ENCODE measurements at regions not wholly inside any gene's neighbourhood (a gene's known extent, or its start where the extent isn't known, plus 50 kb on each side); places are given as distances from the start of the nearest gene placed in this dataset.

- H3K27ac Mint-ChIP-seq = peak overlapping the region; percentile 81
- peak; percentile 6 for ATAC-seq
- ChIA-PET CTCF (interaction anchor here (0.6 to 3.1 kb wide), 32 partner anchors 10 to 610 kb away, joined by 3 to 23 read pairs (median 4); no protein-coding TSS in a partner anchor), POLR2A (interaction anchor here (0.6 to 1.4 kb wide), 4 partner anchors 14 to 236 kb away, joined by 3 to 5 read pairs (median 4); no protein-coding TSS in a partner anchor)
- H3K4me3 Mint-ChIP-seq = peak overlapping the region; percentile 33
- no peaks in the 10 kb centered on the region for H3K27me3 Mint-ChIP-seq
- DNase-seq = no peak
- peaks cover 29% of the 10 kb centered on the region for H3K4me1 Mint-ChIP-seq
- no peaks in the 10 kb centered on the region for H3K9me3 Mint-ChIP-seq (ENCODE audit: low read depth)
- intact Hi-C loops (cut with DNase I, micrococcal nuclease) = loop anchor here (1.0 to 10.0 kb wide), 22 partner anchors 15 to 607 kb away; partner anchors contain the start of genes HSP90AA1 (in 1 of the 2), PPP2R5C (in 1 of the 2), WDR20 (in 1 of the 2) and ZNF839 (in 1 of the 2)
- H3K36me3 Mint-ChIP-seq (ENCODE audit: low read depth) = no peaks in the 10 kb centered on the region
These were observed 53.5 kb upstream of the PPP2R5C start for GRCh38 chr14:101707863-101708620.

GRCh38 chr14:101708853-101709532 lies 52.5 kb upstream of the PPP2R5C start:
- Mint-ChIP-seq H3K36me3 (ENCODE audit: low read depth) (no peaks in the 10 kb centered on the region), H3K27ac (no peak overlapping the region), H3K27me3 (no peaks in the 10 kb centered on the region), H3K4me3 (no peak overlapping the region), H3K4me1 (peaks cover 34% of the 10 kb centered on the region), H3K9me3 (ENCODE audit: low read depth) (no peaks in the 10 kb centered on the region)
- no peak for DNase-seq
- intact Hi-C loops (cut with DNase I, micrococcal nuclease) = loop anchor here (5.0 to 10.0 kb wide), 4 partner anchors 108 to 606 kb away; partner anchors contain the start of gene ZNF839 (in 1 of the 2)
- ChIA-PET POLR2A (no interaction called here), CTCF (interaction anchor here (0.6 to 2.4 kb wide), 2 partner anchors 13 to 729 kb away, joined by 3 to 8 read pairs; no protein-coding TSS in a partner anchor)
- no peak for ATAC-seq

GRCh38 chr14:101709533-101709881 lies 52.0 kb upstream of the PPP2R5C start:
- Mint-ChIP-seq H3K27me3 (no peaks in the 10 kb centered on the region), H3K27ac (no peak overlapping the region), H3K4me3 (no peak overlapping the region), H3K36me3 (ENCODE audit: low read depth) (no peaks in the 10 kb centered on the region), H3K4me1 (peaks cover 30% of the 10 kb centered on the region), H3K9me3 (ENCODE audit: low read depth) (no peaks in the 10 kb centered on the region)
- DNase-seq (no peak), ATAC-seq (no peak)
- ChIA-PET CTCF (interaction anchor here (0.5 to 0.6 kb wide), 2 partner anchors 22 to 729 kb away, joined by 3 read pairs; no protein-coding TSS in a partner anchor), POLR2A (no interaction called here)
- intact Hi-C loops (cut with DNase I, micrococcal nuclease) = loop anchor here (5.0 to 10.0 kb wide), 4 partner anchors 108 to 605 kb away; partner anchors contain the start of gene ZNF839 (in 1 of the 2)

- Mint-ChIP-seq H3K27me3 (no peaks in the 10 kb centered on the region), H3K36me3 (ENCODE audit: low read depth) (no peaks in the 10 kb centered on the region), H3K27ac (peak overlapping the region; percentile 42), H3K9me3 (ENCODE audit: low read depth) (no peaks in the 10 kb centered on the region), H3K4me3 (no peak overlapping the region), H3K4me1 (peaks cover 26% of the 10 kb centered on the region)
- ATAC-seq = no peak
- DNase-seq = no peak
- POLR2A ChIA-PET = no interaction called here
- intact Hi-C loops (cut with DNase I, micrococcal nuclease) = loop anchor here (5.0 to 10.0 kb wide), 4 partner anchors 107 to 605 kb away; partner anchors contain the start of gene ZNF839 (in 1 of the 2)
- CTCF ChIA-PET = interaction anchor here (0.5 to 1.3 kb wide), 3 partner anchors 9 to 728 kb away, joined by 3 to 4 read pairs (median 3); no protein-coding TSS in a partner anchor
These were observed 51.3 kb upstream of the PPP2R5C start for GRCh38 chr14:101709962-101710931.

GRCh38 chr14:101711041-101711856 lies 50.3 kb upstream of the PPP2R5C start:
- CTCF ChIA-PET = interaction anchor here (0.6 to 1.3 kb wide), 2 partner anchors 8 to 11 kb away, joined by 3 to 4 read pairs; no protein-coding TSS in a partner anchor
- ATAC-seq (no peak), DNase-seq (no peak)
- Mint-ChIP-seq H3K27ac (peak overlapping the region; percentile 42), H3K9me3 (ENCODE audit: low read depth) (no peaks in the 10 kb centered on the region), H3K36me3 (ENCODE audit: low read depth) (no peaks in the 10 kb centered on the region), H3K27me3 (no peaks in the 10 kb centered on the region), H3K4me3 (no peak overlapping the region), H3K4me1 (peaks cover 24% of the 10 kb centered on the region)
- intact Hi-C loops (cut with DNase I, micrococcal nuclease) = no loop called here
- POLR2A ChIA-PET = no interaction called here
